Nephron (organoid): ENCODE measurements at regions not wholly inside any gene's neighbourhood (a gene's known extent, or its start where the extent isn't known, plus 50 kb on each side); places are given as distances from the start of the nearest gene placed in this dataset.

ENCODE experiments used
- H3K27ac Mint-ChIP-seq, 3 experiments: 2 replicates each; pipeline ENCODE4 v1.8.0; 2020; ENCODE audit warnings: mixed read lengths in 3 of 3, mild to moderate bottlenecking in 2 of 3, moderate library complexity in 1 of 3
- H3K27me3 Mint-ChIP-seq: 2 replicates; pipeline ENCODE4 v1.8.0; 2021; ENCODE audit warnings: low read depth, mild to moderate bottlenecking, moderate library complexity, mixed read lengths
- H3K36me3 Mint-ChIP-seq: 2 replicates; pipeline ENCODE4 v1.8.0; 2020; ENCODE audit warnings: low read depth, mixed read lengths
- H3K4me1 Mint-ChIP-seq: 2 replicates; pipeline ENCODE4 v1.8.0; 2020; ENCODE audit warnings: mixed read lengths
- H3K4me3 Mint-ChIP-seq, 3 experiments: 2 replicates each; pipeline ENCODE4 v1.8.0; 2020; ENCODE audit warnings: mild to moderate bottlenecking in 3 of 3, mixed read lengths in 3 of 3, moderate library complexity in 2 of 3
- H3K9me3 Mint-ChIP-seq: 2 replicates; pipeline ENCODE4 v1.8.0; 2020; ENCODE audit warnings: mixed read lengths
- TF ChIP-seq, protein P1 (sequence below), 3 experiments: fragments of 200-600 bp; sonication (generic); IDR thresholded peaks; one replicate each; pipeline ENCODE4 v1.5.0; 2021; ENCODE audit warnings: antibody characterized with exemption in 3 of 3; ENCODE audit not compliant: unreplicated experiment in 3 of 3

DNA sequence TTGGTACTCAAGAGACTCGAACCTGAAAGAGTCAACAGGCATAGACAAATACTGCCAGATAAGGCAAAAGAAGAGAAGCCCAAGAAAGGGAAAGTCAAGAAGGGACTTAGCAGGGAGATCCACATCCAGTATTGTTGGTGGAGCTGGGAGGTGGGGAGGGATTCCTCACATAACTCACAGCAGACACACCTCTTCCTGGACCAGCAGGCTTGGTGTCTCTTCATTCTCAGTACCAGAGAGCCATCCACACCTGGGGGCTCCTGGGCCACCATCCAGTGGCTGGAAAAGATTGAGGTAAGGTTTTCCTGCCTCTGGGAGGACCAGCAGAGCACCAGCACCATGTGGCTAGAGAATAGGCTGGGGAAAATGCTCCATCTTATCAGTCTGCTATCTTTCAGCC lies 161.6 kb upstream of the SESN3 start:
- Mint-ChIP-seq H3K27ac (no peak overlapping the region), H3K27me3 (no peaks in the 10 kb centered on the region), H3K4me1 (no peaks in the 10 kb centered on the region), H3K4me3 (no peak overlapping the region), H3K36me3 (no peaks in the 10 kb centered on the region), H3K9me3 (peaks cover 12% of the 10 kb centered on the region)
- TF ChIP-seq, protein P1, sequence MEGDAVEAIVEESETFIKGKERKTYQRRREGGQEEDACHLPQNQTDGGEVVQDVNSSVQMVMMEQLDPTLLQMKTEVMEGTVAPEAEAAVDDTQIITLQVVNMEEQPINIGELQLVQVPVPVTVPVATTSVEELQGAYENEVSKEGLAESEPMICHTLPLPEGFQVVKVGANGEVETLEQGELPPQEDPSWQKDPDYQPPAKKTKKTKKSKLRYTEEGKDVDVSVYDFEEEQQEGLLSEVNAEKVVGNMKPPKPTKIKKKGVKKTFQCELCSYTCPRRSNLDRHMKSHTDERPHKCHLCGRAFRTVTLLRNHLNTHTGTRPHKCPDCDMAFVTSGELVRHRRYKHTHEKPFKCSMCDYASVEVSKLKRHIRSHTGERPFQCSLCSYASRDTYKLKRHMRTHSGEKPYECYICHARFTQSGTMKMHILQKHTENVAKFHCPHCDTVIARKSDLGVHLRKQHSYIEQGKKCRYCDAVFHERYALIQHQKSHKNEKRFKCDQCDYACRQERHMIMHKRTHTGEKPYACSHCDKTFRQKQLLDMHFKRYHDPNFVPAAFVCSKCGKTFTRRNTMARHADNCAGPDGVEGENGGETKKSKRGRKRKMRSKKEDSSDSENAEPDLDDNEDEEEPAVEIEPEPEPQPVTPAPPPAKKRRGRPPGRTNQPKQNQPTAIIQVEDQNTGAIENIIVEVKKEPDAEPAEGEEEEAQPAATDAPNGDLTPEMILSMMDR (IDR thresholded peaks at IDR 0.05; ENCODE audit: unreplicated experiment in 3 of 3): no peak

DNA sequence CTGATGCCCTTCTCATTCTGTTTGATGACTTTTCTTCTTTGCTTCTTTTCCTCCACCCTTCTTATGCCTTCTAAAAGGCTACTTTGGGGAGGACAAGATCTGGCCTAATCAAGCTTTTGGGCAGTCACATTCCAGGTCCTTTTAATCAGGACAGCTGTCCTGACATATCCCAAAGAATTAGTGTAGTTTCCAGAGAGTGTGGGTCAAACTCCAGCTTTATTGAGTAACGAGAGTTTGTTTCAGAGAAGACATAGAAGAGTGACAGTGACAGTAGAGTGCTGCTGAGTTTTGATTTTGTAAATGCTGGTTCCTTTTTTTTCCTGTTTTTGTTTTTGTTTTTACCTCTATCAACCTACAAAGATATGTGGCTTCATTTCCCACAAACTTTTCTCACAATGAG lies 158.4 kb upstream of the SESN3 start:
- TF ChIP-seq, protein P1 (IDR thresholded peaks at IDR 0.05; ENCODE audit: unreplicated experiment in 3 of 3): no peak
- no peaks in the 10 kb centered on the region for H3K36me3 Mint-ChIP-seq
- H3K4me3 Mint-ChIP-seq: no peak overlapping the region
- H3K27ac Mint-ChIP-seq: no peak overlapping the region
- H3K27me3 Mint-ChIP-seq: peaks cover 4% of the 10 kb centered on the region
- no peaks in the 10 kb centered on the region for H3K4me1 Mint-ChIP-seq
- no peaks in the 10 kb centered on the region for H3K9me3 Mint-ChIP-seq

DNA sequence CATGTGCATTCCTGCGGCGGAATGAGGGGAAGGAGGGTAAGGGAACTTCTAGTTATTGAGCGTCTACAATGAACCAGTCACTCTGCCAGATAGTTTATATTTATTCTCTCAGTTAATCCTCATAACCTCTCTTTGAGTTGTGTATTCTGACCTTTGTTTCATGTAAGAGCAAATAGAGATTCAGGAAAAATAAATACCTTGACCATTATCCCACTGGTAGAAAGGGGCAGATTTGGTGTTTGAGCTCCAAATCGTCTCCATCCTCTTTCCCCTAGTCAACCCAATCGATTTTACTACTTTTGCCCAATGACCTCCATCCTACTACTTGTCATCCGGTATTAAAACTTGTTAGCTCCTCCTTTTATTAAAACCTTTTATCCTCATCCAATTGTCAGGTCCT lies 157.1 kb upstream of the SESN3 start:
- H3K27me3 Mint-ChIP-seq: peaks cover 7% of the 10 kb centered on the region
- TF ChIP-seq, protein P1 (IDR thresholded peaks at IDR 0.05; ENCODE audit: unreplicated experiment in 3 of 3): no peak
- no peak overlapping the region for H3K4me3 Mint-ChIP-seq
- no peaks in the 10 kb centered on the region for H3K9me3 Mint-ChIP-seq
- H3K27ac Mint-ChIP-seq: no peak overlapping the region
- H3K36me3 Mint-ChIP-seq: no peaks in the 10 kb centered on the region
- H3K4me1 Mint-ChIP-seq: no peaks in the 10 kb centered on the region

DNA sequence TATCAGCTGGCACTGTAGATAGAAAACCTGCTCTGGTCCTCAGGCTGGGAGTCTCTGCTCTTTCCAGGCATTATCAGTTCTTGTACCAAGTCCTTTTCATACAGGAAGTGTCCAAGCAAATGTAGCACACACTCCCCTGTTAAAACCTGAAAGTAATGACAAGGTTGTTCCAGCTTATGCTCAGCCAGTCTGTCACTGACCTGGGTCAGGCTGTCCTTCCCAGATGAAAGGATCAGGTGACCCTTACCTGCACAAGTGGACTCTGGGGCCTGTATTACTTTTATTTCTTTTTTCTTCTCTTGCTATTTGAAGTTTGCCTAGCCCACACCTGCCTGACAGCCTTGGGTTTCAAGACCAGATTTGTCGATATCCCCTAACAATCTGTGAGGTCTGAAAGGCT lies 156.3 kb upstream of the SESN3 start:
- H3K4me1 Mint-ChIP-seq: no peaks in the 10 kb centered on the region
- no peak overlapping the region for H3K27ac Mint-ChIP-seq
- no peak overlapping the region for H3K4me3 Mint-ChIP-seq
- H3K9me3 Mint-ChIP-seq: no peaks in the 10 kb centered on the region
- TF ChIP-seq, protein P1 (IDR thresholded peaks at IDR 0.05; ENCODE audit: unreplicated experiment in 3 of 3): no peak
- no peaks in the 10 kb centered on the region for H3K36me3 Mint-ChIP-seq
- peaks cover 7% of the 10 kb centered on the region for H3K27me3 Mint-ChIP-seq

DNA sequence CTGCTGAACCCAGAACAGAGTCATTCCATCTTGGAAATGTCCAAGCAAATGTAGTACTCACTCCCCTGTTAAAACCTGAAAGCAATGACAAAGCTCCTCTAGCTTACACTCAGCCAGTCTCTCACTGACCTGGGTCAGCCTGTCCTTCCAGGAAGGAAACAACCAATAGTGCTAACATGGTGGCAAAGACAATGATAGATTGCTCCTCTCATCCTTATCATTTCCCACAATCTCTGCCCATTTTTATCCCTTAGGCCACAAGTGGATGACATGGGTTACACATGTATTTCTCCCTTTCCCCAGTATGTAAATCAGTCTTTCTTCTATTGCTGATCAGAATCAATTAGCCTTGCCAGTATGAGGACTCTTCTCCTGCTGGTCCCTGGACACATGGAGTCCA lies 154.6 kb upstream of the SESN3 start:
- Mint-ChIP-seq H3K27ac (no peak overlapping the region), H3K9me3 (no peaks in the 10 kb centered on the region), H3K4me3 (no peak overlapping the region), H3K4me1 (no peaks in the 10 kb centered on the region), H3K36me3 (no peaks in the 10 kb centered on the region), H3K27me3 (peaks cover 7% of the 10 kb centered on the region)
- TF ChIP-seq, protein P1 (IDR thresholded peaks at IDR 0.05; ENCODE audit: unreplicated experiment in 3 of 3): no peak

DNA sequence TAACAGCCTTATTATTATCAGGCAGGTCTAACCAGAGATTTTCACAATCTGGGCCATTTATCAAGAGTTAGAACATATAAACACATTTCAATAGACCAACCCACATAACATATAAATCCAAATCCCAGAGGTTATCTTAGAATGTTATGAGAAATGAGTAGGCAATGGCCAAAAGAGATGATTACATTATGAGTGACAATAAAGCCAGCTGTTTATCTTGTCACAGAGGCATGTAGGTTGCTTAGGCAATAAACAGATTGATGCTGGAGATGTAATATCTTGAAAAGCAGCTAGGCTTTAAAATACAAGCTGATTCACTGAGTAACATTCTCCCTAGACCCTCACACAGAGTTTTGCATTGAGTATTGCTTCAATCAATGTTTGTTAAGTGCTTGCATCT lies 148.5 kb upstream of the SESN3 start:
- peaks cover 3% of the 10 kb centered on the region for H3K27me3 Mint-ChIP-seq
- H3K36me3 Mint-ChIP-seq: no peaks in the 10 kb centered on the region
- TF ChIP-seq, protein P1 (IDR thresholded peaks at IDR 0.05; ENCODE audit: unreplicated experiment in 3 of 3): no peak
- H3K4me1 Mint-ChIP-seq: peaks cover 22% of the 10 kb centered on the region
- no peak overlapping the region for H3K27ac Mint-ChIP-seq
- H3K4me3 Mint-ChIP-seq: no peak overlapping the region
- no peaks in the 10 kb centered on the region for H3K9me3 Mint-ChIP-seq
